Lower lobe of right lung (tissue), 2 donors: ENCODE measurements at regions not wholly inside any gene's neighbourhood (a gene's known extent, or its start where the extent isn't known, plus 50 kb on each side); places are given as distances from the start of the nearest gene placed in this dataset.
"Not testable (repeated sequence)": the region's sequence is repeated elsewhere in the genome, so short reads cannot be mapped to it uniquely, and the experiment has no call there.

ENCODE experiments used
- ATAC-seq, 2 donors: fragments of 200-7000 bp; cut with Tn5 transposase; one replicate each; pipeline ENCODE4 v1.9.1; 2020 to 2022; ENCODE audit warnings: mild to moderate bottlenecking in 2 of 2, moderate library complexity in 2 of 2
- DNase-seq: peaks from one replicate; pipeline ENCODE4 v3.0.0-alpha.2; 2020
- H3K27ac ChIP-seq: fragments of 200-600 bp; one replicate; pipeline ENCODE4 v1.8.0; 2022
- H3K27me3 ChIP-seq: fragments of 200-600 bp; one replicate; pipeline ENCODE4 v1.8.0; 2022; ENCODE audit warnings: low read depth
- H3K36me3 ChIP-seq: fragments of 200-600 bp; one replicate; pipeline ENCODE4 v1.8.0; 2022; ENCODE audit warnings: mild to moderate bottlenecking
- H3K4me1 ChIP-seq: fragments of 200-600 bp; one replicate; pipeline ENCODE4 v1.8.0; 2022
- H3K4me3 ChIP-seq: fragments of 200-600 bp; one replicate; pipeline ENCODE4 v1.8.0; 2022; ENCODE audit warnings: mild to moderate bottlenecking
- H3K9me3 ChIP-seq: fragments of 200-600 bp; one replicate; pipeline ENCODE4 v1.8.0; 2022
- intact Hi-C: fragments of 100-400 bp; cut with DNase I; formaldehyde crosslinking; loops from one replicate; pipeline ENCODE4 v1.11.0; 2022
- TF ChIP-seq, protein P1 (sequence below): fragments of 200-600 bp; IDR thresholded peaks from one replicate; pipeline ENCODE4 v1.8.0; 2022; ENCODE audit warnings: antibody characterized with exemption, mild to moderate bottlenecking
- donor health status: DM: no; HTN: yes; CAD: no; lungs with severe emphysema.

DNA sequence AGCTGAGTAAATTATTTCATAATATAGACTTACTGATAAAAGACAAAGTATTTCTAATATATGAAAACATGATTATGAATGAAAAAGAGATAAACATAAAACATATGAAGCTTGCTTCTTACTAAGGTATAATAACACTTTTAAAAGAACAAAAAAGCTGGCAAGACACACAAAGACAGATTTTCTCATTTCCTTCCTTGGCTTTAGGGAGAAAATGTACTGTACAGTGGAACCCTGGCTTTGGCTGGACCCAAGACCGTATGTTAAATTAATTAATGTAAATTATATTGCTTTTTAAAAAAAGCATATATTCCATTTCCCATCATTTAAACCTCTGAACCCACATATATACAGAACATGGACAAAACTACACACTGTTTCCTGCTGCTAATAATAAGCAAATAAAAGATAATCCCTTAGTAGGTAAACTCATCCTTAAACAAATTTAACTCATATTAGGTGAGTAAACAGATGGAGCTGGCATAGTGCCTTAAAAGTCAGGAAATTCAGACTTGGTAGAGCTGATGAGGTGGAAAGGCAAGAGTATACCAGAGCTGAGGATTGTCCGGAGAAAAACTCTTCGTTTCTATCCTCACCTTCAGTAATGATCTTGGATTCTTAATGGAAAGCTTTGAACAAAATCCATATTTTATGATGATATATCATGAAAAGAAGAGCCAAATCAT lies 1016.4 kb upstream of the KCND2 start:
- H3K4me3 ChIP-seq = no peak overlapping the region
- ATAC-seq = no peak
- intact Hi-C loops = no loop called here
- no peaks in the 10 kb centered on the region for H3K9me3 ChIP-seq
- DNase-seq = no peak
- H3K27ac ChIP-seq = no peak overlapping the region
- H3K27me3 ChIP-seq = no peaks in the 10 kb centered on the region
- TF ChIP-seq, protein P1, sequence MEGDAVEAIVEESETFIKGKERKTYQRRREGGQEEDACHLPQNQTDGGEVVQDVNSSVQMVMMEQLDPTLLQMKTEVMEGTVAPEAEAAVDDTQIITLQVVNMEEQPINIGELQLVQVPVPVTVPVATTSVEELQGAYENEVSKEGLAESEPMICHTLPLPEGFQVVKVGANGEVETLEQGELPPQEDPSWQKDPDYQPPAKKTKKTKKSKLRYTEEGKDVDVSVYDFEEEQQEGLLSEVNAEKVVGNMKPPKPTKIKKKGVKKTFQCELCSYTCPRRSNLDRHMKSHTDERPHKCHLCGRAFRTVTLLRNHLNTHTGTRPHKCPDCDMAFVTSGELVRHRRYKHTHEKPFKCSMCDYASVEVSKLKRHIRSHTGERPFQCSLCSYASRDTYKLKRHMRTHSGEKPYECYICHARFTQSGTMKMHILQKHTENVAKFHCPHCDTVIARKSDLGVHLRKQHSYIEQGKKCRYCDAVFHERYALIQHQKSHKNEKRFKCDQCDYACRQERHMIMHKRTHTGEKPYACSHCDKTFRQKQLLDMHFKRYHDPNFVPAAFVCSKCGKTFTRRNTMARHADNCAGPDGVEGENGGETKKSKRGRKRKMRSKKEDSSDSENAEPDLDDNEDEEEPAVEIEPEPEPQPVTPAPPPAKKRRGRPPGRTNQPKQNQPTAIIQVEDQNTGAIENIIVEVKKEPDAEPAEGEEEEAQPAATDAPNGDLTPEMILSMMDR = no peak
- H3K4me1 ChIP-seq = no peaks in the 10 kb centered on the region
- H3K36me3 ChIP-seq = no peaks in the 10 kb centered on the region

DNA sequence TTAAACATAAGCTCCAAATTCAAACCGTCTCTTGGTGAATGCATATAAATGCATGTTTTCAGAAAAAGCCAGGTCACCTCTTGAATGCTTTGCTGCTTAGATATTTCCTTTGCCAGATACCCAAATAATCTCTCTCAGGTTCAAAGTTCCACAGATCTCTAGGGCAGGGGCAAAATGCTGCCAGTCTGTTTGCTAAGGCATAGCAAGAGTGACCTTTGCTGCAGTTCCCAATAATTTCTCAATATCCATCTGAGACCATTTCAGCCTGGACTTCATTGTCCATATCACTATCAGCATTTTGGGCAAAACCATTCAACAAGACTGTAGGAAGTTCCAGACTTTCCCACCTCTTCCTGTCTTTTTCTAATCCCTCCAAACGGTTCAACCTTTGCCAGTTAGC lies 1006.2 kb upstream of the KCND2 start:
- H3K4me1 ChIP-seq, H3K36me3 ChIP-seq, intact Hi-C loops, H3K27ac ChIP-seq, H3K27me3 ChIP-seq, H3K4me3 ChIP-seq, ATAC-seq, H3K9me3 ChIP-seq, DNase-seq: not testable (repeated sequence)

DNA sequence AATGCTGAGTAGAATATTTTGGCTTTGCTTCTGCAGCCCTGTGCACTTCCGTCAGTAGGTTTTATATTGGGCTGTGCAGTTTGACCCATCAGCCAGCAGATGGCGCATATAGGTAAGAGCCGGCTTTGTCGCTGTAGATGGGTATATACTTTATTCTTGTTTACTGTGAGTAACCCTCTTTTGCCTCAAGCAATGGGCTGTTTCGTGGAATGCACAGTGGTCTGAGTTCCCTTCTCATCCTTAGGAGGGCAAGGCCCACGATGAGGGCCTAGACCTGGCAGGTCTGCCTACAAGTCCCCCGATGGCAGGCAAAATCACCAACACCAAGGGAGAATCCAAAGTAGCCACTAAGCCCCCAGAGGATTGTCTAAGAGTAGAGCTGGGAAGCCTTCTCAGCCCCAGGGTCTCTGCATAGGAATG lies 1002.9 kb upstream of the KCND2 start:
- intact Hi-C loops = no loop called here
- DNase-seq = peak; percentile 51
- Histone ChIP-seq H3K36me3 (no peaks in the 10 kb centered on the region), H3K27me3 (no peaks in the 10 kb centered on the region), H3K9me3 (no peaks in the 10 kb centered on the region), H3K4me1 (no peaks in the 10 kb centered on the region), H3K4me3 (no peak overlapping the region), H3K27ac (no peak overlapping the region)
- TF ChIP-seq, protein P1 = peak; percentile 78
- peak; percentile 84 to 89 for ATAC-seq

GRCh38 chr7:119270644-119271043 lies 1002.3 kb upstream of the KCND2 start:
- TF ChIP-seq, protein P1 = no peak
- Histone ChIP-seq H3K27me3 (no peaks in the 10 kb centered on the region), H3K9me3 (no peaks in the 10 kb centered on the region), H3K4me3 (no peak overlapping the region), H3K27ac (no peak overlapping the region), H3K4me1 (no peaks in the 10 kb centered on the region), H3K36me3 (no peaks in the 10 kb centered on the region)
- ATAC-seq = peak; percentile 27 to 56
- no peak for DNase-seq
- intact Hi-C loops = no loop called here

DNA sequence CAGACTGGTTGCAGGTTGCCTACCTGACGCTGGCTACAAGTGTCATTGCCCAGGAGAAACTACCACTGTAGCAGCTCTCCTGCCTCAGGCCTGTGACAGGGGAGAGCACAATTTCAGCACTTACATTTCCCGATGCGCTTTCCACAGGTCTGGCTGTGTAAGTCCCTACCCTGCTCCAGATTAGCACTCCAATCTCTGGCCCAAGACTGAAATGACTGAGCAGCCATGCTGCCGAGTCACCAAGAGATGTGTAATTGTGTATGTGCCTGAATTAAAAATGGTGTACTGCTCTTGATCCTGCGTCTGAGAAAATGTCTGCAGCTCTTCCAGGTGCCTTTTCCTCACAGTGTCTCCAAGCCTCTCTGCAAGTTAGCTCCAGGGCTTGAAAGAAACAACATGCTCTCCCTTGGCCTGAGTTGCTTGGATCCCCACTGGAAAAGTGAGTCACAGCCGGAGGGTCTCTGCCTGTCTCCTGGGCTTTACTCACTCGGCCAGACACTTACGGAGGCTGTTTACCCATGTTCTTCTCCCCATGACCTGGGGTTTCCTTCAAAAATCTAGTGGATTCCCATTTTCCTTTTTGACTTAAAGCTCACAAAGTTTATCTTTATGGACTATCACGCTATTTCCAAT lies 1001.7 kb upstream of the KCND2 start:
- no peaks in the 10 kb centered on the region for H3K9me3 ChIP-seq
- no peaks in the 10 kb centered on the region for H3K4me1 ChIP-seq
- TF ChIP-seq, protein P1 = no peak
- DNase-seq (no peak), ATAC-seq (peak in 1 of 2 donors; percentile 14)
- H3K27ac ChIP-seq = no peak overlapping the region
- no peaks in the 10 kb centered on the region for H3K27me3 ChIP-seq
- H3K4me3 ChIP-seq = no peak overlapping the region
- no peaks in the 10 kb centered on the region for H3K36me3 ChIP-seq
- intact Hi-C loops = no loop called here

- H3K9me3 ChIP-seq = no peaks in the 10 kb centered on the region
- intact Hi-C loops = no loop called here
- ATAC-seq (no peak), DNase-seq (no peak)
- no peaks in the 10 kb centered on the region for H3K4me1 ChIP-seq
- TF ChIP-seq, protein P1 = no peak
- H3K36me3 ChIP-seq = no peaks in the 10 kb centered on the region
- no peaks in the 10 kb centered on the region for H3K27me3 ChIP-seq
- no peak overlapping the region for H3K27ac ChIP-seq
- no peak overlapping the region for H3K4me3 ChIP-seq
These were observed 991.7 kb upstream of the KCND2 start for GRCh38 chr7:119281181-119281846.
